HepG2 (cell line): ENCODE measurements at regions not wholly inside any gene's neighbourhood (a gene's known extent, or its start where the extent isn't known, plus 50 kb on each side); places are given as distances from the start of the nearest gene placed in this dataset.

ENCODE experiments used
- ATAC-seq: fragments of 200-7000 bp; cut with Tn5 transposase; 3 replicates; pipeline ENCODE4 v1.9.1; 2020; ENCODE audit warnings: mild to moderate bottlenecking, moderate library complexity
- BruUV-seq: library from RNA; stranded (reverse); fragments of 400-500 nt; replicated peaks from 2 replicates; lab custom pipeline; 2021; lab: Mats Ljungman, UMichigan
- CTCF ChIA-PET: fragments of 300-600 bp; formaldehyde crosslinking; extraction: SDS; loops from one replicate; lab custom pipeline; 2021; ENCODE audit warnings: low total read pairs, inconsistent platforms, low intra/inter-chr PET ratio; lab: Yijun Ruan, JAX
- POLR2A ChIA-PET: fragments of 350-600 bp; sonication (Branson Sonifier 250); formaldehyde crosslinking; loops from one replicate; lab custom pipeline; 2020; ENCODE audit warnings: antibody characterized with exemption, inconsistent platforms; lab: Yijun Ruan, JAX
- DNase-seq: peaks from one replicate; pipeline ENCODE4 v3.0.0-alpha.2; 2015; ENCODE audit warnings: low spot score
- FAIRE-seq: peaks from 3 replicates; lab custom pipeline; 2011; peaks lifted over from hg19 to GRCh38; lab: Jason Lieb, UNC
- H2AFZ ChIP-seq: one replicate; pipeline ENCODE4 v1.6.1; 2011; ENCODE audit warnings: low read length, inconsistent platforms
- H3K27ac ChIP-seq: fragments of 300-600 bp; 3 replicates; pipeline ENCODE4 v1.8.0; 2011; ENCODE audit warnings: mixed run types, mild to moderate bottlenecking, mixed read lengths, low read length, inconsistent platforms; ENCODE audit not compliant: insufficient read depth; ENCODE audit errors: extremely low read length
- H3K27me3 ChIP-seq, 2 experiments: fragments of 200-600 bp in 1 of 2; 2 replicates in 1 of 2; 3 replicates in 1 of 2; pipeline versions ENCODE4 v1.6.0 to v1.8.0; 2011; ENCODE audit warnings: low read length in 2 of 2, mild to moderate bottlenecking in 2 of 2, moderate library complexity in 2 of 2, inconsistent platforms in 1 of 2; ENCODE audit not compliant: insufficient read depth in 2 of 2, control insufficient read depth in 1 of 2
- H3K36me3 ChIP-seq, 2 experiments: fragments of 200-600 bp in 1 of 2; replicated peaks in 1 of 2; 2 replicates in 1 of 2; 3 replicates in 1 of 2; pipeline versions ENCODE4 v1.5.1 to v1.8.0; 2011; ENCODE audit warnings: low read length in 2 of 2, inconsistent platforms in 1 of 2; ENCODE audit not compliant: insufficient read depth in 2 of 2, control insufficient read depth in 1 of 2
- H3K4me1 ChIP-seq: 2 replicates; pipeline ENCODE4 v1.5.1; 2012; ENCODE audit warnings: low read length, inconsistent platforms; ENCODE audit not compliant: insufficient read depth
- H3K4me2 ChIP-seq: 2 replicates; pipeline ENCODE4 v1.6.0; 2011; ENCODE audit warnings: low read depth, low read length, inconsistent platforms
- H3K4me3 ChIP-seq, 3 experiments: fragments of 200-600 bp in 1 of 3; sonication (generic), shearing (Covaris generic) in 1 of 3; replicated peaks in 1 of 3; 2 replicates each; pipeline ENCODE4 v1.5.1; 2011 to 2016; ENCODE audit warnings: low read length in 3 of 3, inconsistent platforms in 2 of 3, low read depth in 2 of 3, mild to moderate bottlenecking in 2 of 3, control low read depth in 1 of 3, mixed read lengths in 1 of 3; ENCODE audit not compliant: insufficient read depth in 1 of 3
- H3K79me2 ChIP-seq: one replicate; pipeline ENCODE4 v1.6.1; 2011; ENCODE audit warnings: low read length, inconsistent platforms; ENCODE audit not compliant: insufficient read depth
- H3K9ac ChIP-seq: 2 replicates; pipeline ENCODE4 v1.6.0; 2011; ENCODE audit warnings: mild to moderate bottlenecking, low read depth, low read length, inconsistent platforms; ENCODE audit not compliant: insufficient read depth
- H3K9me3 ChIP-seq: 2 replicates; pipeline ENCODE4 v1.5.1; 2012; ENCODE audit warnings: mild to moderate bottlenecking, low read length
- H4K20me1 ChIP-seq: 2 replicates; pipeline ENCODE4 v1.6.0; 2011; ENCODE audit warnings: inconsistent platforms, mild to moderate bottlenecking, low read length, moderate library complexity; ENCODE audit not compliant: insufficient read depth
- DMAP1 ChIP-seq: IDR thresholded peaks from 2 replicates; pipeline ENCODE4 v1.6.1; 2016
- NFIB ChIP-seq: sonication (generic); formaldehyde crosslinking; IDR thresholded peaks from 2 replicates; pipeline ENCODE4 v1.9.0; 2021; ENCODE audit warnings: missing genetic modification reagents, mild to moderate bottlenecking, borderline replicate concordance
- NR2F2 ChIP-seq: IDR thresholded peaks from 2 replicates; pipeline ENCODE4 v1.6.1; 2012; ENCODE audit warnings: low read depth, inconsistent platforms, borderline replicate concordance
- PLRG1 ChIP-seq: fragments of 450-650 bp; conservative IDR thresholded peaks from 2 replicates; pipeline ENCODE4 v1.6.1; 2016
- PPARG ChIP-seq: conservative IDR thresholded peaks from 2 replicates; pipeline ENCODE4 v1.6.1; 2016; ENCODE audit warnings: missing biosample characterization, missing genetic modification reagents
- ZNF670 ChIP-seq: sonication (generic); formaldehyde crosslinking; IDR thresholded peaks from 2 replicates; pipeline ENCODE4 v1.8.0; 2022; ENCODE audit warnings: mild to moderate bottlenecking, missing genetic modification reagents, borderline replicate concordance
- WGBS: methylation state at CpG from one replicate; pipeline ENCODE4 v1.1.6; 2017; ENCODE audit warnings: low lambda C conversion rate; 5-methylcytosine and 5-hydroxymethylcytosine counted together
- in situ Hi-C: cut with HindIII; loops from 2 replicates; pipeline ENCODE4 v1.10.0; 2017; ENCODE audit warnings: low pct_unique_long_range_greater_than_20kb; ENCODE audit not compliant: extremely low pct_ligation_motif_present
- intact Hi-C: fragments of 100-400 bp; cut with micrococcal nuclease; formaldehyde crosslinking; loops from one replicate; pipeline ENCODE4 v1.10.0; 2022; ENCODE audit not compliant: unreplicated experiment
- TF ChIP-seq, protein P1 (sequence below): sonication (generic); formaldehyde crosslinking; IDR thresholded peaks from 2 replicates; pipeline ENCODE4 v1.8.0; 2022; ENCODE audit warnings: mild to moderate bottlenecking, missing genetic modification reagents, borderline replicate concordance
- TF ChIP-seq, protein P2 (sequence below): sonication (generic); IDR thresholded peaks from 2 replicates; pipeline ENCODE4 v1.6.1; 2016; ENCODE audit warnings: low read depth, borderline replicate concordance
- TF ChIP-seq, protein P3 (sequence below): sonication (generic); formaldehyde crosslinking; IDR thresholded peaks from 2 replicates; pipeline ENCODE4 v1.4.0; 2020; ENCODE audit warnings: missing genetic modification reagents
- TF ChIP-seq, protein P4 (sequence below): sonication (generic); formaldehyde crosslinking; IDR thresholded peaks from 2 replicates; pipeline ENCODE4 v1.4.0; 2020; ENCODE audit warnings: missing genetic modification reagents, borderline replicate concordance
- TF ChIP-seq, protein P5 (sequence below): sonication (generic); formaldehyde crosslinking; IDR thresholded peaks from 2 replicates; pipeline ENCODE4 v1.4.0; 2020; ENCODE audit warnings: missing genetic modification reagents, mild to moderate bottlenecking, borderline replicate concordance

DNA sequence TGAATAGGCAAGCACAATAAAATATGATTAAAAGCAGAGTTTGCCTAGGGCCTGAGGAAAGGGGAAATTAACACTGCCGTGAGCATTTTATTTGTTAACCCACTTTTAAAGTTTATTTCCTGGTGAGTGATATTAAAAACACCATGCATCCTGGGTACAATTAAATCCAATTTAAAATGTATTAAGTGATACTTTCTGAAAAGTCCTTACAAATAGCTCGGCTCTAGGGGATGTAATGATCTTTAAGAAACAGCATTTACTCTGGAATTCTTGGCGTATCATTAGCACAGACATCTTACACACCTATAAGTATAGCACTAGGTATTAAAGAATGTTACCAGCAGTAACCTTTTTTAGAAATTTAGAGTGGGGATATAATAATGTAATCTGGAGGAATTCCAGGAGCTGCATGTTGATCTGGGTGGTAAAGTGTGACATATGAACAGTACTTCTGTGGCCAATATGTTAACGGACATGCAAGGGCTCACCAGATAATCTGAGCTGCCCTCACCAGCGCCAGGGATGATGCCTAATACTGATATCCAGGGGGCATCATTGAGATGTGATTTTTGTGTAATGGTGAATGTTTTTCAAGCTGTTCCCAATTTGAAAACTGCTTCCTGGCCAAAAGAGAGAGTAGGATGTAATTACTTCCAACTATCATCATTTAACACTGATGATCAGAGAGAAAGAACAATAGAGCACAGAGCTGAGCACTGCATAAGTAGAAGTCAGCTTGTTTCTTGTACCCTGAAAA lies 235.9 kb downstream of the DSEL start (continued):
- TF ChIP-seq, protein P1, sequence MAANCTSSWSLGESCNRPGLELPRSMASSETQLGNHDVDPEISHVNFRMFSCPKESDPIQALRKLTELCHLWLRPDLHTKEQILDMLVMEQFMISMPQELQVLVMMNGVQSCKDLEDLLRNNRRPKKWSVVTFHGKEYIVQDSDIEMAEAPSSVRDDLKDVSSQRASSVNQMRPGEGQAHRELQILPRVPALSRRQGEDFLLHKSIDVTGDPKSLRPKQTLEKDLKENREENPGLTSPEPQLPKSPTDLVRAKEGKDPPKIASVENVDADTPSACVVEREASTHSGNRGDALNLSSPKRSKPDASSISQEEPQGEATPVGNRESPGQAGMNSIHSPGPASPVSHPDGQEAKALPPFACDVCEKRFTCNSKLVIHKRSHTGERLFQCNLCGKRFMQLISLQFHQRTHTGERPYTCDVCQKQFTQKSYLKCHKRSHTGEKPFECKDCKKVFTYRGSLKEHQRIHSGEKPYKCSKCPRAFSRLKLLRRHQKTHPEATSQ (CRISPR knock-in tag), result no peak
- TF ChIP-seq, all 625 proteins: peak for 0

DNA sequence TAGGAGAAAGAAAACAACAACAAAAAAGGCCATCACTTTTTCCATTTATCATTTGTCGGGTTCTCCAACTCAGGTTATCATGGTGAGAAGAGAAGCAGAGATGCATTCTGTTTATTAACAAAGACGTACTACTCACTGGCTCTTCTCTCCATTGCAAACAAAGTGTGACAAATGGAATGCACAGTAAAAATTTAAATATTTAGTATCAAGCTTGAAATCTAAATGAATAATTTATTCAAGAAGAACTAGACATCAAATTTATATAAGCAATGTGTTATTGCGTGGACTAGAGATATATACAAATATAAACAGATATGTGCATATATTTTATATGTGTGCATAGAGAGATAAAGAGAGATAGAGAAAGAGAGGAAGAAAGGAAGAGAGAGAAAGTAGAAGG lies 236.5 kb downstream of the DSEL start:
- Histone ChIP-seq H3K4me2 (no peak overlapping the region), H3K27ac (no peak overlapping the region), H3K4me3 (no peak overlapping the region), H3K9me3 (no peaks in the 10 kb centered on the region), H3K79me2 (no peaks in the 10 kb centered on the region), H3K4me1 (no peaks in the 10 kb centered on the region), H4K20me1 (no peaks in the 10 kb centered on the region), H2AFZ (no peak overlapping the region), H3K27me3 (no peaks in the 10 kb centered on the region), H3K36me3 (no peaks in the 10 kb centered on the region), H3K9ac (no peak overlapping the region)
- in situ Hi-C loops, result no loop called here
- WGBS, result 9% methylated on average over 3 of the region's 3 CpGs
- POLR2A ChIA-PET, result no interaction called here
- CTCF ChIA-PET, result no interaction called here
- ATAC-seq, result no peak
- intact Hi-C loops, result no loop called here
- DNase-seq, result no peak
- no peak for FAIRE-seq
- no TSS peak for BruUV-seq
- TF ChIP-seq, protein P2, sequence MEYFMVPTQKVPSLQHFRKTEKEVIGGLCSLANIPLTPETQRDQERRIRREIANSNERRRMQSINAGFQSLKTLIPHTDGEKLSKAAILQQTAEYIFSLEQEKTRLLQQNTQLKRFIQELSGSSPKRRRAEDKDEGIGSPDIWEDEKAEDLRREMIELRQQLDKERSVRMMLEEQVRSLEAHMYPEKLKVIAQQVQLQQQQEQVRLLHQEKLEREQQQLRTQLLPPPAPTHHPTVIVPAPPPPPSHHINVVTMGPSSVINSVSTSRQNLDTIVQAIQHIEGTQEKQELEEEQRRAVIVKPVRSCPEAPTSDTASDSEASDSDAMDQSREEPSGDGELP, result no peak
- TF ChIP-seq DMAP1 (CRISPR knock-in tag) (no peak), NR2F2 (no peak), PPARG (CRISPR knock-in tag) (no peak), NFIB (CRISPR knock-in tag) (no peak), ZNF670 (no peak), PLRG1 (no peak)
- TF ChIP-seq, protein P3, sequence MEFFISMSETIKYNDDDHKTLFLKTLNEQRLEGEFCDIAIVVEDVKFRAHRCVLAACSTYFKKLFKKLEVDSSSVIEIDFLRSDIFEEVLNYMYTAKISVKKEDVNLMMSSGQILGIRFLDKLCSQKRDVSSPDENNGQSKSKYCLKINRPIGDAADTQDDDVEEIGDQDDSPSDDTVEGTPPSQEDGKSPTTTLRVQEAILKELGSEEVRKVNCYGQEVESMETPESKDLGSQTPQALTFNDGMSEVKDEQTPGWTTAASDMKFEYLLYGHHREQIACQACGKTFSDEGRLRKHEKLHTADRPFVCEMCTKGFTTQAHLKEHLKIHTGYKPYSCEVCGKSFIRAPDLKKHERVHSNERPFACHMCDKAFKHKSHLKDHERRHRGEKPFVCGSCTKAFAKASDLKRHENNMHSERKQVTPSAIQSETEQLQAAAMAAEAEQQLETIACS (CRISPR knock-in tag), result no peak
- TF ChIP-seq, protein P4, sequence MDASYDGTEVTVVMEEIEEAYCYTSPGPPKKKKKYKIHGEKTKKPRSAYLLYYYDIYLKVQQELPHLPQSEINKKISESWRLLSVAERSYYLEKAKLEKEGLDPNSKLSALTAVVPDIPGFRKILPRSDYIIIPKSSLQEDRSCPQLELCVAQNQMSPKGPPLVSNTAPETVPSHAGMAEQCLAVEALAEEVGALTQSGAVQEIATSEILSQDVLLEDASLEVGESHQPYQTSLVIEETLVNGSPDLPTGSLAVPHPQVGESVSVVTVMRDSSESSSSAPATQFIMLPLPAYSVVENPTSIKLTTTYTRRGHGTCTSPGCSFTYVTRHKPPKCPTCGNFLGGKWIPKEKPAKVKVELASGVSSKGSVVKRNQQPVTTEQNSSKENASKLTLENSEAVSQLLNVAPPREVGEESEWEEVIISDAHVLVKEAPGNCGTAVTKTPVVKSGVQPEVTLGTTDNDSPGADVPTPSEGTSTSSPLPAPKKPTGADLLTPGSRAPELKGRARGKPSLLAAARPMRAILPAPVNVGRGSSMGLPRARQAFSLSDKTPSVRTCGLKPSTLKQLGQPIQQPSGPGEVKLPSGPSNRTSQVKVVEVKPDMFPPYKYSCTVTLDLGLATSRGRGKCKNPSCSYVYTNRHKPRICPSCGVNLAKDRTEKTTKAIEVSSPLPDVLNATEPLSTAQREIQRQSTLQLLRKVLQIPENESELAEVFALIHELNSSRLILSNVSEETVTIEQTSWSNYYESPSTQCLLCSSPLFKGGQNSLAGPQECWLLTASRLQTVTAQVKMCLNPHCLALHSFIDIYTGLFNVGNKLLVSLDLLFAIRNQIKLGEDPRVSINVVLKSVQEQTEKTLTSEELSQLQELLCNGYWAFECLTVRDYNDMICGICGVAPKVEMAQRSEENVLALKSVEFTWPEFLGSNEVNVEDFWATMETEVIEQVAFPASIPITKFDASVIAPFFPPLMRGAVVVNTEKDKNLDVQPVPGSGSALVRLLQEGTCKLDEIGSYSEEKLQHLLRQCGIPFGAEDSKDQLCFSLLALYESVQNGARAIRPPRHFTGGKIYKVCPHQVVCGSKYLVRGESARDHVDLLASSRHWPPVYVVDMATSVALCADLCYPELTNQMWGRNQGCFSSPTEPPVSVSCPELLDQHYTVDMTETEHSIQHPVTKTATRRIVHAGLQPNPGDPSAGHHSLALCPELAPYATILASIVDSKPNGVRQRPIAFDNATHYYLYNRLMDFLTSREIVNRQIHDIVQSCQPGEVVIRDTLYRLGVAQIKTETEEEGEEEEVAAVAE (CRISPR knock-in tag), result no peak
- TF ChIP-seq, protein P5, sequence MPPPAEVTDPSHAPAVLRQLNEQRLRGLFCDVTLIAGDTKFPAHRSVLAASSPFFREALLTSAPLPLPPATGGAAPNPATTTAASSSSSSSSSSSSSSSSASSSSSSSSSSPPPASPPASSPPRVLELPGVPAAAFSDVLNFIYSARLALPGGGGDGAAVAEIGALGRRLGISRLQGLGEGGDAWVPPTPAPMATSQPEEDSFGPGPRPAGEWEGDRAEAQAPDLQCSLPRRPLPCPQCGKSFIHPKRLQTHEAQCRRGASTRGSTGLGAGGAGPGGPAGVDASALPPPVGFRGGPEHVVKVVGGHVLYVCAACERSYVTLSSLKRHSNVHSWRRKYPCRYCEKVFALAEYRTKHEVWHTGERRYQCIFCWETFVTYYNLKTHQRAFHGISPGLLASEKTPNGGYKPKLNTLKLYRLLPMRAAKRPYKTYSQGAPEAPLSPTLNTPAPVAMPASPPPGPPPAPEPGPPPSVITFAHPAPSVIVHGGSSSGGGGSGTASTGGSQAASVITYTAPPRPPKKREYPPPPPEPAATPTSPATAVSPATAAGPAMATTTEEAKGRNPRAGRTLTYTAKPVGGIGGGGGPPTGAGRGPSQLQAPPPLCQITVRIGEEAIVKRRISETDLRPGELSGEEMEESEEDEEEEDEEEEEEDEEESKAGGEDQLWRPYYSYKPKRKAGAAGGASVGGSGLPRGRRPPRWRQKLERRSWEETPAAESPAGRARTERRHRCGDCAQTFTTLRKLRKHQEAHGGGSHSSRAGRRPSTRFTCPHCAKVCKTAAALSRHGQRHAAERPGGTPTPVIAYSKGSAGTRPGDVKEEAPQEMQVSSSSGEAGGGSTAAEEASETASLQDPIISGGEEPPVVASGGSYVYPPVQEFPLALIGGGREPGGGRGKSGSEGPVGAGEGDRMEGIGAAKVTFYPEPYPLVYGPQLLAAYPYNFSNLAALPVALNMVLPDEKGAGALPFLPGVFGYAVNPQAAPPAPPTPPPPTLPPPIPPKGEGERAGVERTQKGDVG, result no peak
